ENCODE measurements at regions not wholly inside any gene's neighbourhood (a gene's known extent, or its start where the extent isn't known, plus 50 kb on each side); places are given as distances from the start of the nearest gene placed in this dataset.

- TF ChIP-seq EMX1 (CRISPR knock-in tag; IDR thresholded peaks at IDR 0.05) (no peak), PRRX2 (CRISPR knock-in tag; IDR thresholded peaks at IDR 0.05) (no peak), ZNF121 (CRISPR knock-in tag; IDR thresholded peaks at IDR 0.05) (no peak), IRF2 (CRISPR knock-in tag; IDR thresholded peaks at IDR 0.05; ENCODE audit: borderline replicate concordance, low read depth) (no peak), ZMAT4 (CRISPR knock-in tag; IDR thresholded peaks at IDR 0.05) (no peak), ELF4 (CRISPR knock-in tag; IDR thresholded peaks at IDR 0.05; ENCODE audit: low read depth) (no peak), ZNF317 (CRISPR knock-in tag; IDR thresholded peaks at IDR 0.05; ENCODE audit: borderline replicate concordance, low read depth) (no peak), ZNF425 (CRISPR knock-in tag; conservative IDR thresholded peaks at IDR 0.05) (no peak)
Observed at GRCh38 chr21:32975811-32976431, 49.8 kb upstream of the OLIG2 start (continued).
